ENCODE measurements at regions not wholly inside any gene's neighbourhood (a gene's known extent, or its start where the extent isn't known, plus 50 kb on each side); places are given as distances from the start of the nearest gene placed in this dataset.

- H3K27ac ChIP-seq (ENCODE audit: low read length in 2 of 2): no peak overlapping the region
- no peaks in the 10 kb centered on the region for H3K79me2 ChIP-seq (ENCODE audit: control insufficient read depth, insufficient read depth, low read length)
- no peaks in the 10 kb centered on the region for H3K4me1 ChIP-seq (ENCODE audit: control insufficient read depth in 2 of 2, insufficient read depth in 2 of 2, low read length in 2 of 2)
- DNase-seq: no peak
- 67% methylated on average over 1 of the region's 2 CpGs for WGBS (ENCODE audit: insufficient coverage)
- H4K20me1 ChIP-seq (ENCODE audit: control insufficient read depth, insufficient read depth, low read length, poor library complexity, severe bottlenecking): no peaks in the 10 kb centered on the region
- POLR2A ChIA-PET: no interaction called here
- CTCF ChIA-PET: no interaction called here
- ATAC-seq (ENCODE audit: low read depth): no peak
- H3K4me1 Mint-ChIP-seq: peaks cover 1% of the 10 kb centered on the region
- H3K9me3 ChIP-seq (ENCODE audit: control extremely low read depth in 1 of 3, control insufficient read depth in 2 of 3, insufficient read depth in 1 of 3, low read length in 2 of 3): no peaks in the 10 kb centered on the region
- H2AFZ ChIP-seq (ENCODE audit: insufficient read depth, low read depth, low read length, poor library complexity, severe bottlenecking): no peak overlapping the region
- H3K4me3 ChIP-seq (ENCODE audit: control extremely low read depth in 1 of 5, extremely low read depth in 1 of 5, insufficient read depth in 1 of 5, low read depth in 2 of 5, low read length in 4 of 5): no peak overlapping the region
- no peak overlapping the region for H3K4me2 ChIP-seq (replicated peaks; ENCODE audit: low read depth, low read length, poor library complexity, severe bottlenecking)
- H3K27ac Mint-ChIP-seq: no peak overlapping the region
- no peaks in the 10 kb centered on the region for H3K36me3 ChIP-seq (replicated peaks in 1 of 2; ENCODE audit: control extremely low read depth in 1 of 2, control insufficient read depth in 1 of 2, extremely low read depth in 1 of 2, insufficient read depth in 2 of 2, low read length in 1 of 2)
- no peaks in the 10 kb centered on the region for H3K9me3 Mint-ChIP-seq (ENCODE audit: insufficient read depth)
- H3K27me3 ChIP-seq (replicated peaks in 1 of 4; ENCODE audit: control extremely low read depth in 1 of 4, control insufficient read depth in 3 of 4, insufficient read depth in 4 of 4, low read length in 3 of 4): peaks cover 0 to 3% (median 0%) of the 10 kb centered on the region in 4 experiments
- intact Hi-C loops (cut with micrococcal nuclease): no loop called here
- no peaks in the 10 kb centered on the region for H3K27me3 Mint-ChIP-seq
- no peak overlapping the region for H3K9ac ChIP-seq (ENCODE audit: low read length)
- TF ChIP-seq EZH2 (IDR thresholded peaks at IDR 0.05; ENCODE audit: borderline replicate concordance, insufficient read depth, low read depth, low read length, poor library complexity, severe bottlenecking): no peak
- no peak for TF ChIP-seq CTCF (IDR thresholded peaks at IDR 0.05)
- no peak overlapping the region for H3K4me3 Mint-ChIP-seq
These were observed 819.9 kb downstream of the BCL11A start for GRCh38 chr2:59733567-59733930.

GRCh38 chr2:59732871-59733566, 820.4 kb downstream of the BCL11A start:
- peaks cover 1% of the 10 kb centered on the region for H3K4me1 Mint-ChIP-seq
- H3K36me3 ChIP-seq (replicated peaks in 1 of 2; ENCODE audit: control extremely low read depth in 1 of 2, control insufficient read depth in 1 of 2, extremely low read depth in 1 of 2, insufficient read depth in 2 of 2, low read length in 1 of 2): no peaks in the 10 kb centered on the region
- H3K9me3 Mint-ChIP-seq (ENCODE audit: insufficient read depth): no peaks in the 10 kb centered on the region
- H3K27ac ChIP-seq (ENCODE audit: low read length in 2 of 2): no peak overlapping the region
- H4K20me1 ChIP-seq (ENCODE audit: control insufficient read depth, insufficient read depth, low read length, poor library complexity, severe bottlenecking): no peaks in the 10 kb centered on the region
- no peaks in the 10 kb centered on the region for H3K79me2 ChIP-seq (ENCODE audit: control insufficient read depth, insufficient read depth, low read length)
- WGBS (ENCODE audit: insufficient coverage): 72% methylated on average over 9 of the region's 15 CpGs
- no peak overlapping the region for H2AFZ ChIP-seq (ENCODE audit: insufficient read depth, low read depth, low read length, poor library complexity, severe bottlenecking)
- POLR2A ChIA-PET: no interaction called here
- no peak overlapping the region for H3K9ac ChIP-seq (ENCODE audit: low read length)
- H3K4me2 ChIP-seq (replicated peaks; ENCODE audit: low read depth, low read length, poor library complexity, severe bottlenecking): no peak overlapping the region
- H3K4me1 ChIP-seq (ENCODE audit: control insufficient read depth in 2 of 2, insufficient read depth in 2 of 2, low read length in 2 of 2): no peaks in the 10 kb centered on the region
- H3K27me3 ChIP-seq (replicated peaks in 1 of 4; ENCODE audit: control extremely low read depth in 1 of 4, control insufficient read depth in 3 of 4, insufficient read depth in 4 of 4, low read length in 3 of 4): peaks cover 0 to 3% (median 0%) of the 10 kb centered on the region in 4 experiments
- H3K4me3 ChIP-seq (ENCODE audit: control extremely low read depth in 1 of 5, extremely low read depth in 1 of 5, insufficient read depth in 1 of 5, low read depth in 2 of 5, low read length in 4 of 5): no peak overlapping the region
- ATAC-seq (ENCODE audit: low read depth) (no peak), DNase-seq (peak; percentile 9)
- H3K27ac Mint-ChIP-seq: no peak overlapping the region
- CTCF ChIA-PET: interaction anchor here (1.3 kb wide), 1 partner anchor 9 kb away, joined by 5 read pairs; no protein-coding TSS in a partner anchor
- no peak overlapping the region for H3K4me3 Mint-ChIP-seq
- H3K27me3 Mint-ChIP-seq: no peaks in the 10 kb centered on the region
- no peak for TF ChIP-seq CTCF (IDR thresholded peaks at IDR 0.05)
- TF ChIP-seq EZH2 (IDR thresholded peaks at IDR 0.05; ENCODE audit: borderline replicate concordance, insufficient read depth, low read depth, low read length, poor library complexity, severe bottlenecking): no peak
- intact Hi-C loops (cut with micrococcal nuclease): no loop called here
- no peaks in the 10 kb centered on the region for H3K9me3 ChIP-seq (ENCODE audit: control extremely low read depth in 1 of 3, control insufficient read depth in 2 of 3, insufficient read depth in 1 of 3, low read length in 2 of 3)
